ENCODE measurements at regions not wholly inside any gene's neighbourhood (a gene's known extent, or its start where the extent isn't known, plus 50 kb on each side); places are given as distances from the start of the nearest gene placed in this dataset.

DNA sequence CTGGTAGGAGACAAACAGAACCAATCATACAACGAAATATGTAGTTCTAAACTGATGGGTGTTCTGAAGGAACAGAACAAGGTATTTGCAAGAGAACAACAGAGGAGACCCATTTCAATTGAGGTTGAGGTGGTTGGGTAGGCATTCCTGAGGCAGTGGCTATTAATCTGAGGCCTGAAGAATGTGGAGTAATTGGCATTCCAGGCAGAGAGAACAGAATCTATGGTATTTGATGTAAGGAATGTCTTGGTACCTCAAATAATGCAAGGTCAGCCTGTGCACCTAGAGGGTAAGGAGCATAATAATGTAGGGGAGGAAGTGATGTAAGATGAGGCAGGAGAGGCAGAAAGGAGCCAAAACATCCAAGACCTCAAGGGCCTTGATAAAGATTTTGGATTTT lies 109.5 kb upstream of the TEX13C start:
- TF ChIP-seq, protein P1, sequence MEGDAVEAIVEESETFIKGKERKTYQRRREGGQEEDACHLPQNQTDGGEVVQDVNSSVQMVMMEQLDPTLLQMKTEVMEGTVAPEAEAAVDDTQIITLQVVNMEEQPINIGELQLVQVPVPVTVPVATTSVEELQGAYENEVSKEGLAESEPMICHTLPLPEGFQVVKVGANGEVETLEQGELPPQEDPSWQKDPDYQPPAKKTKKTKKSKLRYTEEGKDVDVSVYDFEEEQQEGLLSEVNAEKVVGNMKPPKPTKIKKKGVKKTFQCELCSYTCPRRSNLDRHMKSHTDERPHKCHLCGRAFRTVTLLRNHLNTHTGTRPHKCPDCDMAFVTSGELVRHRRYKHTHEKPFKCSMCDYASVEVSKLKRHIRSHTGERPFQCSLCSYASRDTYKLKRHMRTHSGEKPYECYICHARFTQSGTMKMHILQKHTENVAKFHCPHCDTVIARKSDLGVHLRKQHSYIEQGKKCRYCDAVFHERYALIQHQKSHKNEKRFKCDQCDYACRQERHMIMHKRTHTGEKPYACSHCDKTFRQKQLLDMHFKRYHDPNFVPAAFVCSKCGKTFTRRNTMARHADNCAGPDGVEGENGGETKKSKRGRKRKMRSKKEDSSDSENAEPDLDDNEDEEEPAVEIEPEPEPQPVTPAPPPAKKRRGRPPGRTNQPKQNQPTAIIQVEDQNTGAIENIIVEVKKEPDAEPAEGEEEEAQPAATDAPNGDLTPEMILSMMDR (IDR thresholded peaks at IDR 0.05; ENCODE audit: borderline replicate concordance, extremely low read depth, low read length, poor library complexity, severe bottlenecking), result no peak
- no peak for TF ChIP-seq EZH2 (IDR thresholded peaks at IDR 0.05; ENCODE audit: borderline replicate concordance, low read depth, low read length, severe bottlenecking)

Data from DND-41 (cell line).